K562 (cell line): ENCODE measurements at regions not wholly inside any gene's neighbourhood (a gene's known extent, or its start where the extent isn't known, plus 50 kb on each side); places are given as distances from the start of the nearest gene placed in this dataset.

Experiments used
- ATAC-seq: fragments of 200-7000 bp; cut with Tn5 transposase; 3 replicates; pipeline ENCODE4 v1.9.1; 2020; ENCODE audit warnings: moderate library complexity
- BruUV-seq: library from RNA; stranded (reverse); fragments of 400-500 nt; replicated peaks from 2 replicates; lab custom pipeline; 2021; lab: Mats Ljungman, UMichigan
- CTCF ChIA-PET: fragments of 300-600 bp; formaldehyde crosslinking; extraction: SDS; loops from one replicate; lab custom pipeline; 2021; ENCODE audit warnings: low intra/inter-chr PET ratio; lab: Yijun Ruan, JAX
- POLR2A ChIA-PET: fragments of 300-600, 350-650 bp; sonication (Branson Sonifier 250); formaldehyde crosslinking; extraction: SDS; loops from one replicate; lab custom pipeline; 2021; ENCODE audit warnings: antibody characterized with exemption, inconsistent platforms; lab: Yijun Ruan, JAX
- DNase-seq, 4 experiments: peaks; one replicate each; pipeline versions ENCODE4 v3.0.0 to v3.0.0-alpha.2; 2011 to 2018; ENCODE audit warnings: low spot score in 3 of 4, mixed read lengths in 3 of 4; ENCODE audit errors: extremely low read depth in 1 of 4
- FAIRE-seq: peaks from 2 replicates; lab custom pipeline; 2011; peaks lifted over from hg19 to GRCh38; lab: Jason Lieb, UNC
- H2AFZ ChIP-seq: 2 replicates; pipeline ENCODE4 v1.6.0; 2011; ENCODE audit warnings: low read depth, low read length, control low read depth, inconsistent platforms
- H3K27ac ChIP-seq: fragments of 200-600 bp; 3 replicates; pipeline ENCODE4 v1.8.0; 2011; ENCODE audit warnings: low read depth, mild to moderate bottlenecking, control low read depth, inconsistent platforms, low read length, moderate library complexity, mixed read lengths; ENCODE audit errors: extremely low read depth
- H3K27me3 ChIP-seq, 2 experiments: fragments of 300-600 bp in 1 of 2; 2 replicates in 1 of 2; 3 replicates in 1 of 2; pipeline versions ENCODE4 v1.6.0 to v1.8.0; 2011; ENCODE audit warnings: inconsistent platforms in 2 of 2, low read length in 2 of 2, mild to moderate bottlenecking in 1 of 2, mixed read lengths in 1 of 2, moderate library complexity in 1 of 2; ENCODE audit not compliant: control insufficient read depth in 2 of 2, insufficient read depth in 2 of 2
- H3K36me3 ChIP-seq: fragments of 300-600 bp; 3 replicates; pipeline ENCODE4 v1.8.0; 2011; ENCODE audit warnings: mild to moderate bottlenecking, low read length, inconsistent platforms; ENCODE audit not compliant: control insufficient read depth, insufficient read depth
- H3K4me1 ChIP-seq, 2 experiments: fragments of 200-600 bp in 1 of 2; replicated peaks in 1 of 2; 2 replicates in 1 of 2; 3 replicates in 1 of 2; pipeline versions ENCODE4 v1.5.1 to v1.8.0; 2011; ENCODE audit warnings: inconsistent platforms in 2 of 2, low read length in 2 of 2, mild to moderate bottlenecking in 1 of 2, mixed read lengths in 1 of 2, moderate library complexity in 1 of 2; ENCODE audit not compliant: control insufficient read depth in 2 of 2, insufficient read depth in 2 of 2
- H3K4me2 ChIP-seq: 2 replicates; pipeline ENCODE4 v1.6.1; 2011; ENCODE audit warnings: low read length, control low read depth, inconsistent platforms, mixed read lengths; ENCODE audit not compliant: insufficient read depth
- H3K4me3 ChIP-seq: fragments of 200-600 bp; sonication (generic), shearing (Covaris generic); 2 replicates; pipeline ENCODE4 v1.5.1; 2016; ENCODE audit warnings: control low read depth, inconsistent platforms
- H3K79me2 ChIP-seq: fragments of 200-600 bp; 3 replicates; pipeline ENCODE4 v1.8.0; 2011; ENCODE audit warnings: low read length, inconsistent platforms; ENCODE audit not compliant: control insufficient read depth, insufficient read depth
- H3K9ac ChIP-seq, 2 experiments: 2 replicates each; pipeline versions ENCODE4 v1.6.0 to v1.6.1; 2011; ENCODE audit warnings: low read depth in 2 of 2, low read length in 2 of 2, control low read depth in 1 of 2, inconsistent platforms in 1 of 2, mild to moderate bottlenecking in 1 of 2, mixed read lengths in 1 of 2; ENCODE audit not compliant: insufficient read depth in 1 of 2
- H3K9me1 ChIP-seq: one replicate; pipeline ENCODE4 v1.6.0; 2011; ENCODE audit warnings: inconsistent platforms, mild to moderate bottlenecking, low read length, moderate library complexity; ENCODE audit not compliant: control insufficient read depth, insufficient read depth
- H3K9me3 ChIP-seq: replicated peaks from 2 replicates; pipeline ENCODE4 v1.5.1; 2011; ENCODE audit warnings: low read depth, low read length, inconsistent platforms; ENCODE audit not compliant: control insufficient read depth, insufficient read depth
- H4K20me1 ChIP-seq: replicated peaks from 2 replicates; pipeline ENCODE4 v1.6.1; 2011; ENCODE audit warnings: low read length, inconsistent platforms, mixed read lengths; ENCODE audit not compliant: control insufficient read depth, insufficient read depth
- ARID3B ChIP-seq: fragments of 250-450 bp; sonication (Bioruptor Pico); IDR thresholded peaks from 2 replicates; pipeline ENCODE4 v1.4.0; 2020; ENCODE audit warnings: borderline replicate concordance
- CHD4 ChIP-seq: fragments of 200-600 bp; sonication (generic); IDR thresholded peaks from 3 replicates; pipeline ENCODE4 v1.6.1; 2012; ENCODE audit warnings: low read depth, mild to moderate bottlenecking, mixed read lengths, low read length, inconsistent platforms; ENCODE audit not compliant: insufficient read depth, insufficient replicate concordance, poor library complexity, severe bottlenecking
- FOXK1 ChIP-seq: sonication (generic); formaldehyde crosslinking; IDR thresholded peaks from 2 replicates; pipeline ENCODE4 v1.8.0; 2022; ENCODE audit warnings: missing genetic modification reagents, mild to moderate bottlenecking, borderline replicate concordance
- NR3C1 ChIP-seq: sonication (generic); formaldehyde crosslinking; IDR thresholded peaks from 2 replicates; pipeline ENCODE4 v1.8.1; 2022; ENCODE audit warnings: missing genetic modification reagents
- POLR2A ChIP-seq: fragments of 450-650 bp; conservative IDR thresholded peaks from 2 replicates; pipeline ENCODE4 v1.6.1; 2016
- TBP ChIP-seq: optimal IDR thresholded peaks from 2 replicates; pipeline ENCODE3; 2011; ENCODE audit warnings: low read depth, low read length, improper control_type of control experiment
- TEAD4 ChIP-seq, 2 experiments: sonication (generic) in 1 of 2; formaldehyde crosslinking in 1 of 2; IDR thresholded peaks; 2 replicates each; pipeline versions ENCODE4 v1.6.1 to v1.8.0; 2012 to 2022; ENCODE audit warnings: borderline replicate concordance in 1 of 2, inconsistent platforms in 1 of 2, low read length in 1 of 2, mild to moderate bottlenecking in 1 of 2, missing genetic modification reagents in 1 of 2
- whole genome bisulfite sequencing: fragments of 100-300 bp; shearing (Covaris generic); methylation state at CpG from one replicate; pipeline ENCODE4 v1.1.6; 2016; ENCODE audit warnings: low coverage, mixed read lengths; ENCODE audit not compliant: insufficient coverage; ENCODE audit errors: missing lambda C conversion rate; 5-methylcytosine and 5-hydroxymethylcytosine counted together
- in situ Hi-C: fragments of 300-500 bp; cut with MboI; formaldehyde crosslinking; loops from 4 replicates; pipeline ENCODE4 v1.15.0; 2018; ENCODE audit warnings: inconsistent platforms, mixed read lengths
- intact Hi-C: fragments of 100-400 bp; cut with micrococcal nuclease; formaldehyde crosslinking; loops from 2 replicates; pipeline ENCODE4 v1.14.2; 2022

DNA sequence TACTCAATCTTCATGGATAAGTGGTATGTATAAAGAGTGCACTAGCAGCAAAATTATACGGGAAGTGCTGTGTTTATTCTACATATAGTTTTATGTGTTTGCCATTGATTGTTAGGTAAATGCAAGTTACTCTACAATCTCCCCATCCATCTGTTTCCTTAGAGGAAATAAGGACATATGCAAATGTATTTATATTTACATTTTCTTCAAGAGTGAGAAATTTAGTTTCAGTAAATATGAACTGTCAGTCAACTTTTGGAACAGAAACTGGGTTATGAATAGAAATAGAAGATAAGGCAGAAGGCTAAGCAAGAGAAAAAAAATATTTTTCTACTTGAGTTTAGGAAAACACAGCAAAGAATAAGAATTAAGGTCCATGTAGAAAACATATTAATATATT is 176.1 kb upstream of the KLHL1 start:
- no peaks in the 10 kb centered on the region for H3K36me3 ChIP-seq
- intact Hi-C loops: no loop called here
- no peak for ATAC-seq

More for the DNA sequence above, 176.1 kb upstream of the KLHL1 start:
- H3K79me2 ChIP-seq: no peaks in the 10 kb centered on the region
- no peak overlapping the region for H2AFZ ChIP-seq
- in situ Hi-C loops: no loop called here
- DNase-seq (no peak), FAIRE-seq (no peak)
- H4K20me1 ChIP-seq: no peaks in the 10 kb centered on the region
- H3K9me1 ChIP-seq: no peaks in the 10 kb centered on the region
- H3K9ac ChIP-seq: no peak overlapping the region
- H3K4me2 ChIP-seq: no peak overlapping the region
- POLR2A ChIA-PET: no interaction called here
- no TSS peak for BruUV-seq
- H3K4me1 ChIP-seq: no peaks in the 10 kb centered on the region
- H3K27ac ChIP-seq: no peak overlapping the region
- WGBS: 0% methylated on average over 1 of the region's 1 CpG
- no peaks in the 10 kb centered on the region for H3K9me3 ChIP-seq
- H3K27me3 ChIP-seq: no peaks in the 10 kb centered on the region
- H3K4me3 ChIP-seq: no peak overlapping the region
- no peak for TF ChIP-seq POLR2A
- no peak for TF ChIP-seq NR3C1 (CRISPR knock-in tag)
- TF ChIP-seq TBP: no peak
- no peak for TF ChIP-seq ARID3B (CRISPR knock-in tag)
- no peak for TF ChIP-seq TEAD4 (IDR thresholded peaks at IDR 0.05; ENCODE audit: low read length)
- TF ChIP-seq TEAD4 (CRISPR knock-in tag; IDR thresholded peaks at IDR 0.05; ENCODE audit: borderline replicate concordance): no peak
- TF ChIP-seq FOXK1 (CRISPR knock-in tag): no peak
- no peak for TF ChIP-seq CHD4
- CTCF ChIA-PET: no interaction called here
